ENCODE measurements at regions not wholly inside any gene's neighbourhood (a gene's known extent, or its start where the extent isn't known, plus 50 kb on each side); places are given as distances from the start of the nearest gene placed in this dataset.

GRCh38 chr7:63030061-63030460, 968.6 kb upstream of the ZNF722 start (continued):
- no peak for TF ChIP-seq CREB1 (CRISPR knock-in tag; IDR thresholded peaks at IDR 0.05; ENCODE audit: low read depth)
- no peak for TF ChIP-seq CTCF (conservative IDR thresholded peaks at IDR 0.05; ENCODE audit: low read depth in 2 of 2)
- TF ChIP-seq ETS1 (IDR thresholded peaks at IDR 0.05) = no peak
- no peak for TF ChIP-seq STAT1 (IDR thresholded peaks at IDR 0.05; ENCODE audit: unreplicated experiment)
- TF ChIP-seq NANOG (IDR thresholded peaks at IDR 0.05; ENCODE audit: borderline replicate concordance) = no peak
- TF ChIP-seq ZNF114 (CRISPR knock-in tag; IDR thresholded peaks at IDR 0.05) = no peak
- TF ChIP-seq REST (IDR thresholded peaks at IDR 0.05; ENCODE audit: unreplicated experiment) = no peak
- no peak for TF ChIP-seq POLR2AphosphoS5 (IDR thresholded peaks at IDR 0.05; ENCODE audit: low read depth)
- no peak for TF ChIP-seq ZNF331 (CRISPR knock-in tag; IDR thresholded peaks at IDR 0.05; ENCODE audit: low read depth)

GRCh38 chr7:63031838-63032436, 966.7 kb upstream of the ZNF722 start:
- no peak overlapping the region for H2AFZ ChIP-seq
- Mint-ChIP-seq H3K4me1 (no peaks in the 10 kb centered on the region), H3K27me3 (ENCODE audit: insufficient read depth, low read depth, poor library complexity) (peaks cover 8% of the 10 kb centered on the region), H3K9me3 (peaks cover 22% of the 10 kb centered on the region; the same call in 2 of the 3 replicates), H3K27ac (no peak overlapping the region), H3K36me3 (ENCODE audit: low read depth) (peaks cover 54% of the 10 kb centered on the region), H3K4me3 (no peak overlapping the region)
- DNase-seq (ENCODE audit: low spot score) = no peak
- H3K27ac ChIP-seq (ENCODE audit: low read depth) = no peak overlapping the region
- no peaks in the 10 kb centered on the region for H3F3A ChIP-seq (replicated peaks; ENCODE audit: low read depth)
- no peak overlapping the region for H3K4me3 ChIP-seq
- no peak overlapping the region for H3K4me2 ChIP-seq
- no peaks in the 10 kb centered on the region for H4K20me1 ChIP-seq (replicated peaks; ENCODE audit: insufficient read depth)
- H3K27me3 ChIP-seq (ENCODE audit: insufficient read depth) = no peaks in the 10 kb centered on the region
- 0 out of 2 replicates have a peak, but pooled peaks cover 3% of the 10 kb centered on the region for H3K36me3 ChIP-seq (ENCODE audit: insufficient read depth)
- H3K9me2 ChIP-seq (ENCODE audit: insufficient read depth) = no peaks in the 10 kb centered on the region
- ATAC-seq = no peak
- H3K4me1 ChIP-seq (ENCODE audit: insufficient read depth) = no peaks in the 10 kb centered on the region
- no peaks in the 10 kb centered on the region for H3K79me2 ChIP-seq (replicated peaks; ENCODE audit: insufficient read depth)
- no peak for TF ChIP-seq ZNF462 (CRISPR knock-in tag; IDR thresholded peaks at IDR 0.05)
- TF ChIP-seq ETS1 (IDR thresholded peaks at IDR 0.05) = no peak
- no peak for TF ChIP-seq STAT1 (IDR thresholded peaks at IDR 0.05; ENCODE audit: unreplicated experiment)
- no peak for TF ChIP-seq NANOG (IDR thresholded peaks at IDR 0.05; ENCODE audit: borderline replicate concordance)
- TF ChIP-seq EZH2 (IDR thresholded peaks at IDR 0.05; ENCODE audit: low read depth, unreplicated experiment) = no peak
